CMK (cell line): ENCODE measurements at regions not wholly inside any gene's neighbourhood (a gene's known extent, or its start where the extent isn't known, plus 50 kb on each side); places are given as distances from the start of the nearest gene placed in this dataset.

ENCODE experiments used
- DNase-seq: peaks from one replicate; pipeline ENCODE4 v3.0.0-alpha.2; 2010; ENCODE audit warnings: low read depth

GRCh38 chr11:127412234-127412633 lies 411.7 kb upstream of the KIRREL3 start:
- DNase-seq = no peak

GRCh38 chr11:127411283-127411682 lies 410.7 kb upstream of the KIRREL3 start:
- no peak for DNase-seq

GRCh38 chr11:127395034-127395433 lies 394.5 kb upstream of the KIRREL3 start:
- DNase-seq = no peak

GRCh38 chr11:127393460-127393997 lies 393.0 kb upstream of the KIRREL3 start:
- DNase-seq = no peak

- DNase-seq = no peak
Measured at GRCh38 chr11:127392575-127392974, 392.0 kb upstream of the KIRREL3 start.

GRCh38 chr11:127390465-127390864 lies 389.9 kb upstream of the KIRREL3 start:
- no peak for DNase-seq

- no peak for DNase-seq
Measured at GRCh38 chr11:127385071-127385470, 384.5 kb upstream of the KIRREL3 start.

- DNase-seq = no peak
Measured at GRCh38 chr11:127383026-127383425, 382.5 kb upstream of the KIRREL3 start.

GRCh38 chr11:127381247-127381646 lies 380.7 kb upstream of the KIRREL3 start:
- no peak for DNase-seq

- no peak for DNase-seq
Measured at GRCh38 chr11:127379686-127380085, 379.1 kb upstream of the KIRREL3 start.

GRCh38 chr11:127376301-127376700 lies 375.7 kb upstream of the KIRREL3 start:
- DNase-seq = no peak

- DNase-seq = no peak
Measured at GRCh38 chr11:127369356-127369755, 368.8 kb upstream of the KIRREL3 start.

- DNase-seq = no peak
Measured at GRCh38 chr11:127362754-127363308, 362.3 kb upstream of the KIRREL3 start.

- DNase-seq = no peak
Measured at GRCh38 chr11:127358160-127358559, 357.6 kb upstream of the KIRREL3 start.

GRCh38 chr11:127350476-127350875 lies 349.9 kb upstream of the KIRREL3 start:
- no peak for DNase-seq

- no peak for DNase-seq
Measured at GRCh38 chr11:127345819-127346459, 345.4 kb upstream of the KIRREL3 start.

GRCh38 chr11:127340438-127340837 lies 339.9 kb upstream of the KIRREL3 start:
- DNase-seq = no peak

GRCh38 chr11:127339376-127339775 lies 338.8 kb upstream of the KIRREL3 start:
- no peak for DNase-seq

GRCh38 chr11:127338380-127339259 lies 338.1 kb upstream of the KIRREL3 start:
- DNase-seq = no peak

- no peak for DNase-seq
Measured at GRCh38 chr11:127334466-127334865, 333.9 kb upstream of the KIRREL3 start.

- DNase-seq = no peak
Measured at GRCh38 chr11:127332896-127333295, 332.3 kb upstream of the KIRREL3 start.

- no peak for DNase-seq
Measured at GRCh38 chr11:127330044-127330443, 329.5 kb upstream of the KIRREL3 start.

GRCh38 chr11:127308291-127308690 lies 307.7 kb upstream of the KIRREL3 start:
- no peak for DNase-seq
